GM12875 (cell line): ENCODE measurements at regions not wholly inside any gene's neighbourhood (a gene's known extent, or its start where the extent isn't known, plus 50 kb on each side); places are given as distances from the start of the nearest gene placed in this dataset.

Source experiments
- H3K4me3 ChIP-seq: one replicate; pipeline ENCODE4 v1.5.1; 2011; ENCODE audit warnings: low read depth, low read length, control low read depth
- CTCF ChIP-seq: IDR thresholded peaks from 2 replicates; pipeline ENCODE4 v1.5.1; 2011; ENCODE audit warnings: low read depth, mild to moderate bottlenecking, control low read depth, inconsistent platforms, low read length, moderate library complexity, borderline replicate concordance; ENCODE audit not compliant: insufficient read depth

- H3K4me3 ChIP-seq = no peak overlapping the region
- no peak for TF ChIP-seq CTCF
Measured at GRCh38 chr18:67633939-67634338, 117.4 kb upstream of the DSEL start.

- no peak for TF ChIP-seq CTCF
- no peak overlapping the region for H3K4me3 ChIP-seq
Measured at GRCh38 chr18:67621906-67622305, 105.4 kb upstream of the DSEL start.

- no peak overlapping the region for H3K4me3 ChIP-seq
- no peak for TF ChIP-seq CTCF
Measured at GRCh38 chr18:67621049-67621713, 104.7 kb upstream of the DSEL start.

- no peak overlapping the region for H3K4me3 ChIP-seq
- TF ChIP-seq CTCF = no peak
Measured at GRCh38 chr18:67618061-67618460, 101.5 kb upstream of the DSEL start.

GRCh38 chr18:67615876-67616275 is 99.4 kb upstream of the DSEL start:
- H3K4me3 ChIP-seq = no peak overlapping the region
- no peak for TF ChIP-seq CTCF

GRCh38 chr18:67613731-67614130 is 97.2 kb upstream of the DSEL start:
- no peak for TF ChIP-seq CTCF
- H3K4me3 ChIP-seq = no peak overlapping the region

- no peak for TF ChIP-seq CTCF
- H3K4me3 ChIP-seq = no peak overlapping the region
Measured at GRCh38 chr18:67612281-67612680, 95.8 kb upstream of the DSEL start.
